ENCODE measurements at regions not wholly inside any gene's neighbourhood (a gene's known extent, or its start where the extent isn't known, plus 50 kb on each side); places are given as distances from the start of the nearest gene placed in this dataset.

- no peak for DNase-seq (ENCODE audit: low read depth in 2 of 2, low spot score in 1 of 2)
Observed at GRCh38 chr10:104574838-104575237, 66.3 kb upstream of the SORCS3 start.

- no peak for DNase-seq (ENCODE audit: low read depth in 2 of 2, low spot score in 1 of 2)
Observed at GRCh38 chr10:104576611-104577010, 64.5 kb upstream of the SORCS3 start.

- no peak for DNase-seq (ENCODE audit: low read depth in 2 of 2, low spot score in 1 of 2)
Observed at GRCh38 chr10:104577163-104577562, 63.9 kb upstream of the SORCS3 start.

GRCh38 chr10:104577861-104578521, 63.1 kb upstream of the SORCS3 start:
- no peak for DNase-seq (ENCODE audit: low read depth in 2 of 2, low spot score in 1 of 2)

- DNase-seq (ENCODE audit: low read depth in 2 of 2, low spot score in 1 of 2): no peak
Observed at GRCh38 chr10:104578671-104579070, 62.4 kb upstream of the SORCS3 start.

GRCh38 chr10:104579136-104579535, 62.0 kb upstream of the SORCS3 start:
- no peak for DNase-seq (ENCODE audit: low read depth in 2 of 2, low spot score in 1 of 2)

GRCh38 chr10:104580321-104580720, 60.8 kb upstream of the SORCS3 start:
- DNase-seq (ENCODE audit: low read depth in 2 of 2, low spot score in 1 of 2): no peak

GRCh38 chr10:104580774-104581675, 60.1 kb upstream of the SORCS3 start:
- DNase-seq (ENCODE audit: low read depth in 2 of 2, low spot score in 1 of 2): peak; percentile 22 to 33

- no peak for DNase-seq (ENCODE audit: low read depth in 2 of 2, low spot score in 1 of 2)
Observed at GRCh38 chr10:104581884-104582601, 59.0 kb upstream of the SORCS3 start.

GRCh38 chr10:104582602-104582951, 58.5 kb upstream of the SORCS3 start:
- no peak for DNase-seq (ENCODE audit: low read depth in 2 of 2, low spot score in 1 of 2)

GRCh38 chr10:104582966-104583365, 58.1 kb upstream of the SORCS3 start:
- no peak for DNase-seq (ENCODE audit: low read depth in 2 of 2, low spot score in 1 of 2)

- no peak for DNase-seq (ENCODE audit: low read depth in 2 of 2, low spot score in 1 of 2)
Observed at GRCh38 chr10:104584541-104584940, 56.5 kb upstream of the SORCS3 start.

GRCh38 chr10:104587751-104588150, 53.3 kb upstream of the SORCS3 start:
- DNase-seq (ENCODE audit: low read depth in 2 of 2, low spot score in 1 of 2): no peak

GRCh38 chr10:104589431-104589830, 51.7 kb upstream of the SORCS3 start:
- no peak for DNase-seq (ENCODE audit: low read depth in 2 of 2, low spot score in 1 of 2)

GRCh38 chr10:104589871-104590270, 51.2 kb upstream of the SORCS3 start:
- DNase-seq (ENCODE audit: low read depth in 2 of 2, low spot score in 1 of 2): no peak
